Activated naive CD4-positive, alpha-beta T cell treated with anti-CD3 and anti-CD28 coated beads, Interleukin-2, amount 50 U/mL, for 16 hours (primary cell): ENCODE measurements at regions not wholly inside any gene's neighbourhood (a gene's known extent, or its start where the extent isn't known, plus 50 kb on each side); places are given as distances from the start of the nearest gene placed in this dataset.

Source experiments
- DNase-seq: peaks from one replicate; pipeline ENCODE4 v3.0.0-alpha.2; 2020

DNA sequence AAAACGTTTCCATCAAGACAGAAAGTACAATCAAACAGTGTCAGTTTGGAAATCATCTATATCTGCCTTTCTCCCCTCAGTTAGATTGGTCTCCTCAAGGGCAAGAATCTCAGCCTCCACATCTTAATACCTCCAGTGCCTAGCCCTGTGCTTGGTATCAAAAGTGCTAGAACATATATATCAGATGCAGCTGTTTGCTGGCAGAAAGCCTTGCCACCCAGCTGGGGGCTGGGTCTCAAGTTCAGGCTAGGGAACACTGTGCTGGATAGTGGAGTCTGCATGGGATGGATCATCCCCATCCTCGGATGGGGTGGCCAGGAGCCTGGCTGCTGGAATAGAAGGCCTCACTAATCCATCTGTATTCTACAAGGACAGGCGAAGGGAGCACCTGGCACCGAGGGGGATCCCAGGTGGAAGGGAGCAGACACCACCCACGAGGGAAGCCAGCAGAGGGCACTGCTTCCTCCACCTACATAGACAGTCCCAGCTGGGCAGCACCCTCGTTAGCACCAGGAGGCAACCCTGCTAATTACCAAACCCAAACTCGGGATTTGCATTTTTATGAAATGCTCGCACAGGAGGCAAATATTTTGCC lies 602.2 kb downstream of the BUD13 start:
- DNase-seq, result no peak

DNA sequence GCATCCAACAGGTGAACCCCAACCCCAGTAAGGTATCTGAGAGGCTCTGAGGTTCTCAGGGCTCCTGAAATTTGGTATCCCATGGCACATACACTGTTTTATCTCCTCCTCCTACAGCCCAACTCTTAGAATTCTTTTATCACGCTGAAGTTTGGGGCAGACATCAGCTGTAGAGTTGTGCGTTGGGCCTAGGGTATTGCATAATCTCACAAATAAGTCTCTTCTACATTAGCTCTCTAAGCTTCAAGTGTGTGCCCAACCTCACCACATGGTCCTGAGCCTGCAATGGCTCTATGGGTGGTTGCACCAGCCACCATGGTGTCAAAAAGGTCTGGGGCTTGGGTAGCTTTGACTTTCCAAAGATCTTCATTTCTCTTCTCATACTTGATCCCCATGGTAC lies 603.0 kb downstream of the BUD13 start:
- no peak for DNase-seq

DNA sequence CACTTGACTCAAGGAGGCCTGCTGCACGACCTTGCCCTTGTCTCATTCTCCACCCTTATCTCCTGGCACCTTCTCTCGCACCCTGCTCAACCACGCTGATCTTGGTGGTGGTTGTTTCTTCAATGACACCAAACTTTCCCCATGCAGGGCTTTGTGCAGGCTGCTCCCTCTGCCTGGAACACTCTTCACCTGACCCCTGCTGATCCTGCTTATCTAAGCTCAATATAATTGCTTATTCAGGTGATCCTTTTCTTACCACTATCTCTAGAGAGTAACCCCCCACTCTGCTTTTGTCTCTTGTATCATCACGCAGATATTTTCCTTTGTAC lies 604.4 kb downstream of the BUD13 start:
- no peak for DNase-seq

DNA sequence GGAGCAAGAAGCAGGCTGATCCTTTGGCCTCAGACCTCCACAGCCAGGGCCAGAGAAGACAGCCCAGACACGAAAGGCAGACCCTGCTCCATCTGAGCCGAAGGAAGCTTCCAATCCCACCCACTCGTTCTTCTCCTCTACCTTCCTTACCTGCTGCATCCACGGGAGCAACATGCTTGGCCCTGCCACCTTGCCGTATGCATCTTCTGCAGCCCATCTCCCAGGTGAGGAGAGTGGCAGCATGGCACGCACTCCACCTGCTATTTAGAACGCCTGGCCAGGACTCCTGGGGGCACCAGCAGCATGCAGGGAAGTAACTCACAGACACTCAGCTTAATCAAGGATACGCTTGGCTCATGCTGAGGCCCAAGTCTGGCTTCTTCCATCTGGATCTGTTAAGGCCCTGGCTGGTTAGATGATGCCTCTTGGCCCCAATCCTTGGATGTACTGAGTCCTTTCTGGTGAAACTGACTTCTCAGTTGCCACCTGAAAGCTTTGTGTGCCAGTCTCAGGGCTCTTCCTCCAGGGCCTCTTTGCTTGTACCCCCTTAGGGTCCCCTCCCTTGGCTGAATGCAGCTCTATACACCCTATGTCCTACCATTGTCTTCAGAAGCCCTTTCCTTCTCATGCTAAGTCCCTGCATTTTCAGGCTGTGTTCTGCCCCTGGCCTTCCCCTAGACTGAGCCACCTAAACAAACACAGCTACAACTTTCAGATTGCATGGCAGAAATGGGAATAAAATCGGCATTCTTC lies 604.9 kb downstream of the BUD13 start:
- no peak for DNase-seq

DNA sequence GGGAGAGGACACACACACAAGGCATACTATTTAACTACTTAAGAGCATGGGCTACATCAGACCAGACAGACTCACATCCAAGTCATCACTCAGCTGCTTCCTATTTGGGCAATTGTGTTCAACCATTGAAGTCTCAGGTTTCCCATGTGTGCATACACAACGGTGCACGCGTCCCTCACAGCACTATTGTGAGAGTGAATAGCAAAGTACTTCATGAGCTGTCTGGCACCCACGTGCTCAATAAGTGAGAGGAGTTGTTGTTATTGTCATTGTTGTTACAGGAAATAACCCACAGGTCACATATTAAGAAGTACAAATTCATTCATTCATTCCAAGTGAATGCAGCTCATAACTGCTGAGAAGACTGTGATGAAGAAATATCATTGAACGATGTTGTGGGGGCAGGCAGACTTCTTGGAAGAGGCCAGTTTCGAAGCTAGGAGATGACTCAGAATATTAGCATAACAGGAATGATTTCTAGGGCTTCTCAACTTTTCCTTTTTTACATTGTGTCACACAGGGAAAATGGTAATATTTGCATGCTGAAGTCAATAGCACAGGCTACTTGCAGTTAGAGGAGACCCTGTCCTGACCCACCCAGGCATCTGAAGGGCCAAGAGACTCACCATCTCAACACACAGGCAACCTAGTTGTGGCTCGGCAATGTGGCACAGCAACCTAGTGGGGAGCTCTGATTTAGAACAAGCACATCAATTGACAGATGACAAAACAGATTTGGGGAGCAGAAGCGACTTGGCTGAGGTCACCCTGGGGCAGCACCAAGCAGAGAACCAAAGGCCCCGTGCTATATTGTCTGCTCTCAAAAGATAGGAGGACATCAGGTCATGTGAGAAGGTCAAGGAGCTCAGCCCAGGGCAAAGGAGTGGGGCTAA lies 606.0 kb downstream of the BUD13 start:
- DNase-seq, result no peak

DNA sequence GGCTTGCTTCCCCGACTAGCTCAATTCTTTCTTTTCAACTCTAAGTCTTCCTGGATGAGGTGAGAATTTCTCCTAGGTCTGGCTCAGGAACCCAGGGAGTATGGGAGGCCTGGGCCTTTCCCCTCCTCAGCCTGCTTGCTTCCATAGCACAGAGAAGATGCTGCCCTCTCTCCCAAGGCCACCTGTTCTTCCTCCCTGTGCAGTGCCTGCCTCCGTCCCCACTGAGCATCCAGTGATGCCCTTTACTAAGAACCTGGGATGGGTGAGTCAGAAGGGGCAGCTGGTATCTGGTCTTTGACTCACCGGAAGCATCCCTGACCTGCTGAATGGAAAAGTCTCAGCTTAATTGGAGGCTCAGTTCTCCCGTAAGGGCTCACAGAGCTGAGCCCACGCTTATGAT lies 607.9 kb downstream of the BUD13 start:
- DNase-seq, result no peak

DNA sequence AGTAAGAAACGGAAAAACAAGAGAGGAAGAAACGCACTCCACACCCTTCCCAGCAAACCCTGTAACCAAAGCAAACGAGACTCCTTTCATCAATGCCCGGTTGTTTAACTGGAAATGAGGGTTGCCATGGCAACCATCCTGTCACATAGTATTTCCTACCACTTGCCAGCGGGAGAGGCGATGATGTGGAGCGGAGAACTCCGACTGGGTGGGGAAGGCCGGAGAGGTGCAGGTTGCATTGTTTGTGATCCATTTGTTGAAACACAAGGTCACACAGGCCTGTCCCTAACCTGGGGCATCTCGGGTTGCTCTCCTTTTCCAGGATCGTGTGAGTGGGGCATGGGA lies 609.9 kb downstream of the BUD13 start:
- no peak for DNase-seq

DNA sequence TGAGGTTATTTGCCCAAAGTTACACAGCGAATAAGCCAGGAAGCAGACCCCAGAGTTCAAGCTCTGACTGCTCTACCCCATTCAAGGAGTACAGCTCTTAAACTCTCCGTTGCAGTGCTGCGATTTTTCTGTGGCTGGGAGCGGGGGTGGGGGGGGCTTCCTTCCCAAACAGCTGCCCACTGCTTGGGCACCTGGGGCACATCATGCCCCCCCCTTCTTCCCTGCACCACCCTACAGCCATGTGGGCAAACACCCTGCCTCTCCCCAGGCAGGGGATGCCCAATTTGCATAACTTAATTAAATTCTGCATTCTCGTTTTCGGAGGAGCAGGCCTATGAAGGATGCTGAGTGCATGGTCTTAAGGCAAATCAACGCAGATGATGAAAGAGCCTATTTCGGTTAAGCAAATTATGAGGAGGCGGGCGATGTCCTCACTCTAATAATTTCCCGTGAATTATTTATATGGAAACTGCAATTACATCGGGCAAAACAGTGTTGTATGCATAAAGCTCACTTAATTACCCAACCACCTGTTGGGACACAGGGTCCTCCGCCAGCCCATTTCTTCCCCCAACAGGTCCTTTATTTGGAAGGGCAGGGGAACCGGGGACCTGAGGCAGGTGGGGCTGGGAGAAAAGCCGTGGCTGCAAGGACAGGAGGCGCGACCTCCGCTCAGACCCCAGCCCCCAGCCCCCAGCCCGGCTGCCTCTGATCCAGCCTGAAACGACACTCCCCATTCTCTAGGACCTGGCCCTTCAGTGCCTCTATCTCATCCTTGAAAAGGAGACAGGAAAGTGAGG lies 610.5 kb downstream of the BUD13 start:
- no peak for DNase-seq

DNA sequence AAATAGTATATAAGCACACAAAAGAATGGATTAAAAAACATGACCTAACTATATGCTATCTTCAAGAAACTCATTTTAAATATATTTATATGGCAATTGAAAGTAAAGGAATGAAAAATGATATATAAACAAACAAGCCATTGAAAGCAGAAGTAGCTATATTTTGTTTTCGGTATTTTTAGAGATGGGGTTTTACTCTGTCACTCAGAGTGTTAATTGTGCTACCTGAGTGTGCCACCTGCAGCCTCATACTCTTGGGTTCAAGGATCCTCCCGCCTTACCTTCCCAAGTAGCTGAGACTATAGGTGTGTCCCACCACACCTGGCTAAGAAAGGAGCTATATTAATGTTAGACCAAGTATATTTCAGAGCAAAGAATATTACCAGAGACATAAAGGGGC lies 624.1 kb downstream of the BUD13 start:
- no peak for DNase-seq

DNA sequence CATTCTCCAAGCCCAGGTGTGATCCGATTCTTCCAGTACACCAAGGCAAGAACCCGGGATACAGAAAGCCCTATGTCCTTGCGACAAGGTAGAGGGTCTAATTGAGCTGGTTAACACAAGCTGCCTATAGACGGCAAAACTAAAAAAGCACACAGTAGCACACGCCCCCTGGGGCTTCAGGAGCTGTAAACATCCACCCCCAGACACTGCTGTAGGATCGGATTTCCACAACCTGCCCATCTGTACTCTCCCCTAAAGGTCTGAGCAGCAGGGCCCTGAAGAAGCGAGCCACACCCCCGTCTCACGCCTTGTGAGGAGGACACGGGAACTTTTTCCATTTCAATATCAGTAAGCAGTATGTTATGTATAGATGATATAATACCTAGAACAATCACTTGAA lies 624.7 kb downstream of the BUD13 start:
- no peak for DNase-seq

DNA sequence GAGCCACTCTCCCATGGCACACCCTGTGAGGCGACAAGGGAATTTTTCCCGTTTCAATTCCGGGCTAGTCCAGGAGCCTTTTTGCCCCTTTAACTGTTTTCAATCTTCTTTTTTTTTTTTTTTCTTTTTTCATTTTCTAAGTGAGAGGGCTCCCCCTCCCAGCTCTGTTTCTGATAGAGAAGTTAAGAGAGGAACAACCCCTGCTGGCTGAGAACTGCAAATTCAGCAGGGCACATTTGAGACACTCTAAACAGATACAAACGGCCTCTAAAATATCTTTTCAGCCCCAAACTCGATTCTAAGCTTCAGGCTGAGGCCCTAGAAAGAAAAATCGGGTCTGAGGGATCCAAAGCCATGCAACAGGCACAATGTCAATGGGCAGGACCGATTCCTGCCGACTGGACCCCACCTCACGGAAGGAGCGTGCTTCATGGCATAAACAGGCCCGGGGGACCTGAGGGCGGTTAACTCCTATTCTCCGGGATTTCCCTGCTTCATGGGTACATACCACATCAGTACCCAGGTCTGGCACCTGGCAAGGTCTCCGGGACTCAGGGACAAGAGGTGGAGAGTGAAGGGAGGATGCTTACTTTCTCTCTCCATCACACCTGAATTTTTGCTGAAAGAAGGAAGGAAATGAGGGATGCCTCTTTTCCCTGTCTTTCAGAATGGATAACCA lies 627.5 kb downstream of the BUD13 start:
- no peak for DNase-seq

DNA sequence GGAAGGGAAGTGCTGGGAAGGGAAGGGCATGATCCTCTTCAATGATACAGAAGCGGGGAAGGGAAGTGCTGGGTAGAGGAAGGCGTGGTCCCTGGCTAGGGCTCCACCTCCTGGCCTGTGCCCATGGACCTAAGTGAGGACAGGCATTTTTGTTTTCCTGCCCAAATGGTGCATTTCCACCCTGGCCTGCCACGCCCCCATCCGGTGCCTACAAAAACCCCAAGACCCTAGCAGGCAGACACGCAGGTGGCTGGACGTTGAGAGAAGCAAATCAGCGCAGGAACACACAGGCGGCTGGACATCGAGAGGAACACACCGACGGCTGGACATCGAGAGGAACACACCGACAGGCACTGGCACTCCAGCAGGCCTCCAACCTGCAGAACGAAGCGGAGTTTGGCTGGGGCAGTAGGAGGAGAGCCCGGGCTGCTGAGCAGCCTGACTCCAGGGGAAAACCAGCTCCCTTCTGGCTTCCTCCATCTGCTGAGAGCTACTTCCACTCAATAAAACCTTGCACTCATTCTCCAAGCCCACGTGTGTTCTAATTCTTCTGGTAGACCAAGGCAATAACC lies 628.3 kb downstream of the BUD13 start:
- DNase-seq, result no peak

DNA sequence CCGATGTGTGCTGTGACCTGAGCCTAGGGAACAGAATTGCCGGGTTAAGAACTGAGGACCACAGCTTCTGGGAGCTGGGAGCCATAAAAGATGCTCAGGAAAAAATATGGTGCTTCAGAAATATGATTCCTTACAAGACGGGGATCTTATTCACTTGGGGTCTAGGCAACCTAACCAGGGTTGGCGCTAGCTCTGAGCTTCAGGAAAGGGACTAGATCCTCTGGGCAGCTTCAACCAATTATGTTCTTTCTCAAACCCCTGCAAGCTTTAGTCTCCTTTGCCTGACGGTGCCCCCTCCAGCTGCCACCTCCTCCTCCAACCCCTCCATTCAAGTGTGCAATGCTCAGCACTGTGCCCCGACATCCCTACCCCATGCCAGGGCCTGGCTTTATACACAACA lies 634.1 kb upstream of the CADM1 start:
- DNase-seq, result no peak

DNA sequence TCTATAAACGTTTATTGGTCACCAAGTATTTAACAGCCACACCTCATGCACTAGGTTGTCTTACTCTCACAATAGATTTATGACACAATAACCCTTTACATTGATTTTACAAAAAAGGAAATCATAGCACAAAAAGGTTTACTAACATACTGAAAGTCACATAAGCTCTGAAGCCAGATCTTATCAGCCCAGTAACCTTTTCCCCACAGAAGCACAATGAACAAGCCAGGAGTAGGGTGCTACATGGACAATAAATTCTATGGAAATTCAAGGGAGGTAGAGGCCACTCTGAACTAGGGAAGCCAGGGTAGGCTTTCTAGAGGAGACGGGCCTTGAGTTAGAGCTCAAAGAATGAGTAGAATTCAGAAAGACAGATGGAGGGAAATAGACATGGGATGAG lies 633.5 kb upstream of the CADM1 start:
- DNase-seq, result no peak

DNA sequence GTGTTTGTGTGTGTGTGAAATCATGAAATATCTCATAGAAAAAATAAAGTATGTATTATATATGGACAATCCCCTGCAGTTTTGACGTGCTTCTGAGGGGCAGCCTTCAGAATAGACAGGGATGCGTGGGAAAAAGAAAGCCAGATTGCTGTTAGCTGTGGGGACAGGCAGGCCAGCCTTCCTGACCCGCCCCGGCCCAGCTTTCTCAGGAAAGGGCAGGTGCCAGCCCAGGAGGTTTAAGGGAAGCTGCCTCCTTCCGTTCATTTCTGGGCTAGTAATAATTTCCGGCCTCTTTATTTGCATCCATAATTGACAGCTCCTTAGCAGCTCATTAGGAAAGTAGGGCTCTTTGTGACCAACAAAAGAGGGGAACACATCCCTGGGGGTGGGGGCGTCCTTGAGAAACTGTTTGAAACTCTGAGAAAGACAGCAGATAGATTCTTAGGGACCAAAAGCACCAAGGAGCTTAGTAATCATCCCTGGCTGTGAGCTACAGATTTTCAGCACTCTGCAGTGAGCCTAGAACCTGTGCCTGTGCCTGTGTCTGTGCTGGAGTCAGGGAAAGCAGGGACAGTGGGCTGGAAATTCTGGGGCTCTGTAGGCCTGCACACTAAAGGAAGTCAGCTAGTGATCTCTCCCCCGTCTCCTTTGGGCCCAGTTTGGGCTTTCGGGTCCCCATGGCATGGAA lies 632.9 kb upstream of the CADM1 start:
- DNase-seq, result no peak

DNA sequence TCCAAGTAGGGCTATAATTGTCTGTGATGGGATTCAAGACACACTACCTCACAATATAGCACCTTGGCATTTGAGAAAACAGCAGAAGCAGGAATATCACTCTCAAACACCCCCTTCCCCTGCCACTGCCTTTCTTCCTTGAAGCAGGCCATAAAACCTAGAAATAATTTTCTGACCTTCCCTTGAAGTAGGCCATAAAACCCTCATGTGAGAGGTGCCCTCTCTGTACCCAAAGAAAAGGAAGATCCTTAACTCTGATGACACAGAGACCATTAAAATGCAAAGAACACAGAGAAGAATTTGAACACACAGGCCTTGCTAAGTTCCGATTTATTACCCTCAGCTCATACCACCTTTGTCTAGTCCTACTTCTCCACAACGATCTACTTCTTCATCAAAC lies 631.7 kb upstream of the CADM1 start:
- no peak for DNase-seq

DNA sequence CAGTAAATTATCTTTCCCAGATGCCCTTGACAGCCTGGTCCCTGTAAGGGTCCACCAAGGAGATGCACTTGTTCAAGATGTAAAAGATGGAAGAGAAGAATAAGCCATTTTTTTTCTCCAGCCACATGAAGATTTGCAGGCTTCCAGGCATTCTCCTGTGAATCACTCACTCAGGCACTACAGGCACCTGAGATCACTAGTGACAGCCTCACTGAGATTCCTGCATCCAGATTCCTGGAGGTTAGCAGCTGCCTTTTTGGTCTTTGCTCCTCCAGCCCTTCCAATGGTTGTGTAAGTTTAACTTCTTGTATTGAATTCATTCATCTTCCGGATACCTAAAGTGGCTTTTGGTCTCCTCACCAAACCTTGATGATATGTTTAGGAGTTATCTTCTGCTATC lies 630.2 kb upstream of the CADM1 start:
- no peak for DNase-seq

DNA sequence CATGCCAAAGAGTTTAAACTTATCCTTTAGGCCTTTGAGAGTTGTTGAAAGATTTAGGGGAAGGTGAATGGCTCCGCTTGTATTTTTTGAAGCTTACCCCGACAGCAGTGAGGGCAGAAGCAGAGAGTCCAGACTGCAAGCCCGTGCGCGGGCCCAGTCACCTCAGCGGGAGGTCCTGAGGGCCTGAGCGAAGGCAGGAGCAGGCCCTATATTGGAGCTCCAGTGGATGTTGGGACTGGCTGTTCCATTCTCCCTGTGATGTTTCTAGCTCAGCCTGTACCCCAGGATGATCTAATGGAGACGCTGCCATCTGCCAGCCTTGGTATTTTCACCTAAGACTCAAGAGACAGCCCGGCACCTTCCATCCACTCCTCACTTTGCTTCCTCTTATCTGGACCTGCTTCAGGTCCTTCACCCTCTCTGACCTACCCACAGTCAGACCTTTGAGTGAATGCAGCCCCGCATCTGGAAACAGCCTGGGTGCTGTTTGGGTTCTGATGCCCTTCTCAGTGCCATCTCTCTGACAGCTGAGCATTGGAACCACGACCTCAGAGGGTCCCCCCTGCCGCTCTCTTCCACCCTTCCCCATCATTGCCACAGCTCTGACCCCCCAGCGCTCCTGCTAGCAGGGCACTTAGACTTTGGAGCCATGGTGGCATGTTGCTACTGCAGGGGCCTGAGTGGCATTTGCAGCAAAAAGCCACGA lies 628.2 kb upstream of the CADM1 start:
- no peak for DNase-seq

DNA sequence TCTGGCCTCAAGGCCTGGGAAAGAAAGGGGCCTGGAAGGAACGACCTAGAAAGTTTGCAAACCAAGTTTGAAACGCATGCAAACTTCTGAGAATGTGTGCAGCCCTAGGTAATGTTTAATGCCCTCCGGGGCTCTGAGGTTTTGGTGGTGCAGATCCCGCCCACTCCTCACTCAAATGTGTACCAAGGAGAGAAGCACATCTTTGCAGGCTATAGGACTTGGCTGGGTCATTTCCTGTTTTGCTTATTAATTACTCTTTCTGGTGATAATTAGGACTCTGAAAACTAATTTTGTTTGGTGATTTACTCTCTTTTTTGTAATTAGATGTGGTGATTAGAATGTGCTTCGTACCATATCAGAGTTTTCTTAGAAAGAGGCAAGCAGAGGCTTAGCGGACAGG lies 625.9 kb upstream of the CADM1 start:
- no peak for DNase-seq

DNA sequence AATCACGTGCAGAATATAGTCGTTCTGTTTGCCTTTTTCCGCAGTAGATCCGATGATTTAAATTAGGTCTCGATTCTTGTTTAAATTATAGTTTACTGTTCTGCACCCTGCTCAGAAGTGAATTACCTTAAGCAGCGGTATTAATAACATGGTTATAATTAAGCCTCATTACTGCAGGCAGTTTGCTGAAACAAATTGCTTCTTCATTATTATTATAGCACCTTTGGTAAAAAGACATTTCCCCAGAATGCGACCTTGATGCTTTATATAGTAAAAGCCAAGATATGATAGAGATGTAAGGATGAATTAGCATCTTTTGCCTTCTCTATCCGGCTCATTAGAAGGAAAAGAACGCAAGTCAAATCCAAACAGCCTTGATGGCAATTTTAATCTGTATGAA lies 625.2 kb upstream of the CADM1 start:
- no peak for DNase-seq

DNA sequence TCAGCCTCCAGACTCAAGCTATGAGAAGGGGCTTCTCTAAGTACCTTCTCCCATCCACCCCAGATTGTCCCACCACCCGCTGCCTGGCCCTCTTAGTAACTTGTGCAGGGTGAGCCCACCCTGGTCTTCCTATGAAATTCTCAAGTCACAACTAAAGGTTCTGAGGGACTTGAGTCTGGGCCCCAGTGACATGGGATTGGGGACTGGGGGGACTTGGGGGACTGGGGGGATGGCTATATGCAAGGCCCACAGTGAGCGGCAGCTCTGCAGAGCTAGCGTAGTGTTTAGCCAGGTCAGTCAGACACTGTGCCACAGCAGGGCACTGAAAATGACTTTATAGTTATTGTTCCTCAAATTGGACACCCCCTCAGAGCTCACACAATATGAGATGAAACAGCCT lies 622.3 kb upstream of the CADM1 start:
- DNase-seq, result no peak
